Heart left ventricle (tissue), 16 donors: ENCODE measurements at regions not wholly inside any gene's neighbourhood (a gene's known extent, or its start where the extent isn't known, plus 50 kb on each side); places are given as distances from the start of the nearest gene placed in this dataset.

Experiments
- ATAC-seq, 4 donors: fragments of 200-7000 bp; cut with Tn5 transposase; one replicate each; pipeline ENCODE4 v1.9.1; 2020 to 2022; ENCODE audit warnings: moderate library complexity in 4 of 4, mild to moderate bottlenecking in 3 of 4, moderate number of reproducible peaks in 1 of 4
- DNase-seq, 5 donors: peaks; one replicate each; pipeline ENCODE4 v3.0.0-alpha.2; 2020
- H3K27ac ChIP-seq, 12 donors: fragments of 200-600 bp; sonication (generic) in 4 of 12; one replicate each; pipeline versions ENCODE4 v1.5.0 to v1.8.0; 2016 to 2022; ENCODE audit warnings: mild to moderate bottlenecking in 2 of 12
- H3K27me3 ChIP-seq, 9 donors: fragments of 200-600 bp; sonication (generic) in 2 of 9; one replicate each; pipeline versions ENCODE4 v1.5.1 to v1.8.0; 2016 to 2022; ENCODE audit warnings: mild to moderate bottlenecking in 3 of 9
- H3K36me3 ChIP-seq, 9 donors: fragments of 200-600 bp; sonication (generic) in 2 of 9; one replicate each; pipeline versions ENCODE4 v1.5.0 to v1.8.0; 2018 to 2022; ENCODE audit warnings: mild to moderate bottlenecking in 2 of 9
- H3K4me1 ChIP-seq, 12 donors: fragments of 200-600 bp; sonication (generic) in 4 of 12; one replicate each; pipeline versions ENCODE4 v1.5.0 to v1.8.0; 2016 to 2022; ENCODE audit warnings: mild to moderate bottlenecking in 3 of 12
- H3K4me3 ChIP-seq, 12 donors: fragments of 200-600 bp; sonication (generic) in 4 of 12; one replicate each; pipeline versions ENCODE4 v1.5.0 to v1.8.0; 2017 to 2022; ENCODE audit warnings: mild to moderate bottlenecking in 9 of 12, moderate library complexity in 4 of 12
- H3K9me3 ChIP-seq, 12 donors: fragments of 200-600 bp; sonication (generic) in 4 of 12; one replicate each; pipeline versions ENCODE4 v1.5.0 to v1.8.0; 2016 to 2022; ENCODE audit warnings: mild to moderate bottlenecking in 1 of 12
- CTCF ChIP-seq, 12 donors: fragments of 200-600 bp; sonication (generic) in 4 of 12; IDR thresholded peaks; one replicate each; pipeline versions ENCODE4 v1.5.0 to v1.8.0; 2018 to 2022; ENCODE audit warnings: antibody characterized with exemption in 12 of 12, mild to moderate bottlenecking in 5 of 12
- POLR2A ChIP-seq, 2 donors: fragments of 450-650 bp; IDR thresholded peaks; one replicate each; pipeline ENCODE4 v1.6.1; 2017; ENCODE audit warnings: antibody characterized with exemption in 2 of 2, mild to moderate bottlenecking in 2 of 2, moderate library complexity in 2 of 2
- WGBS, 4 donors: extraction: QIAGEN DNeasy Blood & Tissue Kit in 2 of 4; methylation state at CpG; one replicate each; pipeline versions ENCODE4 v1.1.5 to v1.1.7; 2013 to 2018; 5-methylcytosine and 5-hydroxymethylcytosine counted together
- intact Hi-C, 10 donors: fragments of 100-400 bp; cut with DNase I; formaldehyde crosslinking; loops; one replicate each; pipeline versions ENCODE4 v1.11.1 to v1.14.2; 2022
- donor health status: ischemic (EF 13 %, LVEDD 7.1; RV severe dilation, severe dysfunction).
- donor health status: healthy with polysubstance abuse.
- donor health status: DM: no; HTN: yes; CAD: no.
- donor health status: DM: no; HTN: no; CAD: no.
- donor health status: ischemic (EF 25% LVEDD 6.9; RV normal size, moderate dysfunction).
- donor health status: ischemic (EF 25% LVEDD 5.7; RV mildly dilated, moderate dysfunction).
- donor health status: healthy.
- donor health status: DM: yes; HTN: yes; CAD: no.
- donor health status: ischemic (EF 35%, LVEDD 5.7; RV mildly dilated, moderate dysfunction).
- donor health status: nonischemic (EF 11% LVEDD 7.7; RV severe dilation, severe dysfunction).
- donor health status: DM: yes; HTN: yes; CAD: no.
- donor health status: PGD.
- donor health status: ischemic (EF 29% LVEDD 5.4; RV normal size, mild dysfunction).
- donor health status: nonischemic (EF 23%, LVEDD 6.1; RV moderate dilation, normal function).

GRCh38 chr21:28663754-28664153, 328.9 kb downstream of the LTN1 start:
- Histone ChIP-seq H3K9me3 (no peaks in the 10 kb centered on the region), H3K4me3 (no peak overlapping the region), H3K4me1 (no peaks in the 10 kb centered on the region), H3K36me3 (no peaks in the 10 kb centered on the region), H3K27me3 (no peaks in the 10 kb centered on the region), H3K27ac (no peak overlapping the region)
- no peak for ATAC-seq
- 93 to 96% (median 93%) methylated on average over 5 of the region's 5 CpGs for WGBS, 4 donors
- TF ChIP-seq POLR2A (IDR thresholded peaks at IDR 0.05) (no peak), CTCF (IDR thresholded peaks at IDR 0.05) (no peak)
- no peak for DNase-seq
- intact Hi-C loops: no loop called here

DNA sequence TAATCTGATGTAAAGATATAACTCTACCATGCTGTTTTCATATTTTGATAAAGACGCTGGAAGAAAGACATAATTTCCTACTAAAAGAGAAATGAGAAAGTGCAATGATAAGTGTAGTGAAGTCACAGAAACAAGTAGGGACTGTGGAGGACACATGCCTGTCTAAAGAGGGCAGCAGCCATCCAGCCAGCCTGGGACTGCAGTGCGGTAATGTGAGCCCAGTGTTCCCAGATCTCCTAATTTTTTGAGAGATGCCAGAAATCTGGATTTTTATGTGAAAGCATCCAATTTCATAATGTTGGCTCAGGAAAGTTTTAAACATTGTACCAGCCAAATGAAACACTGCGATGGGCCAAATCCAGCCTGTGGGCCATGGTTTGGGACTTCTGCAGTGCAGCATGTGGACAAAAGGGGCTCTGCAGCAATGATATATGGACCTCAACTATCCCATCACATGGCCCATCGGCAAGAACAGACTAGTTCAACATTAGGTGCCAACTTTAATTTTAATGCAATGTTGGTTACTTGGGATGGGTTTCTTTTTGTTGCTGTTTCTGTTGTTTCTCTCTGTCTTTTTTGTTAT, 329.5 kb downstream of the LTN1 start:
- Histone ChIP-seq H3K27me3 (no peaks in the 10 kb centered on the region), H3K9me3 (no peaks in the 10 kb centered on the region), H3K27ac (no peak overlapping the region), H3K36me3 (no peaks in the 10 kb centered on the region), H3K4me1 (no peaks in the 10 kb centered on the region), H3K4me3 (no peak overlapping the region)
- intact Hi-C loops: no loop called here
- ATAC-seq (no peak), DNase-seq (no peak)
- no peak for TF ChIP-seq POLR2A (IDR thresholded peaks at IDR 0.05)
- no peak for TF ChIP-seq CTCF (IDR thresholded peaks at IDR 0.05)
- 91 to 96% (median 93%) methylated on average over 4 of the region's 4 CpGs for WGBS, 4 donors

GRCh38 chr21:28657566-28657965, 335.1 kb downstream of the LTN1 start:
- Histone ChIP-seq H3K27ac (no peak overlapping the region), H3K4me3 (no peak overlapping the region), H3K4me1 (no peaks in the 10 kb centered on the region), H3K9me3 (no peaks in the 10 kb centered on the region), H3K27me3 (no peaks in the 10 kb centered on the region), H3K36me3 (no peaks in the 10 kb centered on the region)
- intact Hi-C loops: no loop called here
- DNase-seq (no peak), ATAC-seq (no peak)
- TF ChIP-seq POLR2A (IDR thresholded peaks at IDR 0.05) (no peak), CTCF (IDR thresholded peaks at IDR 0.05) (no peak)

DNA sequence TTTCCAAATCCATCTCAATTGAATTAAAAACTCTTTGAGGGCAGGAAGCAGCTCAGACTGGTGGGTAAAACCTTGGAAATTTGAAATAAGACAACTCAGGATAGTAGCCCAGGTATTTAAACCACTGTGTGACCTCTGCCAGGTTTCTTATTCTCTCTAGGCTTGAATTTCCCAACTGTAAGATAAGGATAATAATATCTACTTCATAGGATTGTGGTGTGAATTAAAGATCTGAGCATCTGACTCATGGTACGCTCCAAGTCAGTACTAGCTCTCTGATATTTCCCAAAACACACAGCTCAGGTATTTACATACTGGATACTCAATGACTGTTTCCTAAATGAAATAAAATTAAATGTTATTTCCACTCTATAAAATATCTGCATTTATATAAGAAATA, 337.2 kb downstream of the LTN1 start:
- Histone ChIP-seq H3K4me1 (no peaks in the 10 kb centered on the region), H3K9me3 (no peaks in the 10 kb centered on the region), H3K27ac (no peak overlapping the region), H3K4me3 (no peak overlapping the region), H3K27me3 (no peaks in the 10 kb centered on the region), H3K36me3 (no peaks in the 10 kb centered on the region)
- ATAC-seq (no peak), DNase-seq (no peak)
- TF ChIP-seq POLR2A (IDR thresholded peaks at IDR 0.05) (no peak), CTCF (IDR thresholded peaks at IDR 0.05) (no peak)
- 89 to 98% (median 92%) methylated on average over 1 of the region's 1 CpG for WGBS, 4 donors
- intact Hi-C loops: no loop called here
